HL-60/S4 treated with retinoic acid at 250 ng/mL for 4 days and 3 days (cell line): ENCODE measurements at regions not wholly inside any gene's neighbourhood (a gene's known extent, or its start where the extent isn't known, plus 50 kb on each side); places are given as distances from the start of the nearest gene placed in this dataset.
"Not testable (repeated sequence)": the region's sequence is repeated elsewhere in the genome, so short reads cannot be mapped to it uniquely, and the experiment has no call there.

Experiments used
- in situ Hi-C: fragments of 300-500 bp; cut with MboI; formaldehyde crosslinking; loops from 2 replicates; pipeline ENCODE4 v1.7.0; 2022; ENCODE audit warnings: low sequenced_read_pairs

GRCh38 chr20:24418731-24419130 lies 50.7 kb upstream of the SYNDIG1 start:
- in situ Hi-C loops: no loop called here

GRCh38 chr20:24417485-24417884 lies 51.9 kb upstream of the SYNDIG1 start:
- in situ Hi-C loops: no loop called here

DNA sequence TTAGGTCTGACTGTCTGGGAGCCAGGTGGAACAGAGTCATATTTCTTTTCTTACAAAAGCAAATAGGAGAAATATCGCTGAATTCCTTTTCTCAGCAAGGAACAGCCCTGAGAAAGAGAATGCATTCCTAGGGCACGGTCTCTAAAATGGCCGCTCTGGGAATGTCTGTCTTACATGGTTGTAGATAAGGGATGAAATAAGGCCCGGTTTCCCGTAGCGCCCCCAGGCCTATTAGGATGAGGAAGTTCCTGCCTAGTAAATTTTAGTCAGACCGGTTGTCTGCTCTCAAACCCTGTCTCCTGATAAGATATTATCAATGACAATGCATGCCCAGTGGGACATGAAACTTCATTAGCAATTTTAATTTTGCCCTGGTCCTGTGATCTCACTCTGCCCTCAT lies 54.0 kb upstream of the SYNDIG1 start:
- in situ Hi-C loops: not testable (repeated sequence)

- in situ Hi-C loops: no loop called here
Observed at GRCh38 chr20:24411834-24412216, 57.6 kb upstream of the SYNDIG1 start.

DNA sequence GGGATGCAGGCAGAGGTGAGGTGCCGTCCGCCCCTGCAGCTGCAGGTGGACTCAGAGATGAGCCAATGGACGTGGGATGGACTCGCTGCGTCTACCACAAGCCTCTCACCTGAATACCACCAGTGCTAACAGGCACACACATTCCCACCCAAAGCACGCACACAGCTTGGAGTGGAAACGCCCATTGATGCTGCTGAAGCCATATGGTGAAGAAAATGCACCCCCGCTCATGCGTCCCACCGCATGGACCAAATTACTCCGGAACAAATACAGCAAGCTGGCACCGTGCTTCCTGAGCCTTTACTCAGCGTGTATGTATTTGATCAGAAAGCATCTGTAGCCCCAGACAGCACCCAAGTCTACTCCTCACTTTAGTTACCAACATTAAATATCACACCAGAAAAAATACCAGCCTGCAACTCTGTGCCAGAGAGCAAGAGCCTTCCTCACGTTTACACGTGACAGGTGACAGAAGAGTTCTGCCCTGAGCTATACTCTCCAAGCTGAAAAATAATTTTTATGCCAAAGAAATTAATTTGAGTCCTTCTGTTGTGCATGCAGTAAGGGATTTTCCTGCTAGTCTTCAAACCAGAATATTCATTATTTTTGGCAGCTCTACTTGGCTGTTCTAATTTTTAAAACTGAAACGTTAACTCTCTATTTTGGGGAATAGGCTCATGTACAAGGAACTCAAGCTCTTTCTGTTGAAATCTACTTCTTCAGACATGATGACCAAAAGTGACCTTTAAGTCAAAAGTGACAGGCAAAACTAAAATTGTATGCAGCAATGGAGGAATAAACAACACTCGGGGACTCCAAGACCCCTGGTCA lies 58.2 kb upstream of the SYNDIG1 start:
- in situ Hi-C loops: no loop called here

DNA sequence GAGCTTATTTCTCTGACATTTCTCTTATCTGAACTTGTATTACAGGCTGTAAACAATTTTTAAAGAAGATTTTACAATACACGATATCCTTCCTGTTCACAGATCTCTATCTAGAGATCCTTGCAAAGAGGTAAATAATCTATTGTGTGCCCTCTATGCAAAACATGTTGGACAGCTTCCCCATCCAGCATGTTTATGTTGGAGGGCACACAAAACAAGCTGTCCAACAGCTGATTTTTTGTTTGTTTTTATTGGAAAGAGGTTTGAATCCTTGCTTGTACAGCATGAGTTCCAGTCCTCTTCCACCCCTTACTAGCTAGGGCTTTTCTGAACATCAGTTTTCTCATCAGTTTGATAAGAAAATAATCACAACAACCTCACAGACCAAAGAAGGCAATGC lies 62.3 kb upstream of the SYNDIG1 start:
- in situ Hi-C loops: no loop called here

GRCh38 chr20:24406750-24407149 lies 62.7 kb upstream of the SYNDIG1 start:
- in situ Hi-C loops: no loop called here

DNA sequence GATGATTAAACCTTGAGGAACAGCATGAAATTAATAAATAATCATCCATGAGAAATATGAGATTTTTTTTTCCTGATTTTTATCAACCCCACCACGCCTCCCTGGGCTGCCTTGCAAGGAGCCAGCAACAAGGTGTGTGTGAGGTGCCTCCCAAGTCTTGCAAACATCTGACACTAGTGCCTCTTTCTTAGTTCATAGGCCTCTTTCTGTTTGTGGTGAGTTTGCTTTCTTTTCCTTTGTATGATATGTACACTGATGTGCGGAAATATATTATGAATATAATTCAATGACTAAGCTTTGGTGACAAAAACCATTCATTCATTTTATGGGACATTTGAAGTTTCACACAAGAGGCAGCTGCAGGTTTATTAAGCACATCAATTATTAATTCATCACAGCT lies 63.2 kb upstream of the SYNDIG1 start:
- in situ Hi-C loops: no loop called here

- in situ Hi-C loops: no loop called here
Observed at GRCh38 chr20:24405810-24406209, 63.6 kb upstream of the SYNDIG1 start.

GRCh38 chr20:24403406-24403805 lies 66.0 kb upstream of the SYNDIG1 start:
- in situ Hi-C loops: no loop called here

- in situ Hi-C loops: no loop called here
Observed at GRCh38 chr20:24402188-24402587, 67.2 kb upstream of the SYNDIG1 start.

DNA sequence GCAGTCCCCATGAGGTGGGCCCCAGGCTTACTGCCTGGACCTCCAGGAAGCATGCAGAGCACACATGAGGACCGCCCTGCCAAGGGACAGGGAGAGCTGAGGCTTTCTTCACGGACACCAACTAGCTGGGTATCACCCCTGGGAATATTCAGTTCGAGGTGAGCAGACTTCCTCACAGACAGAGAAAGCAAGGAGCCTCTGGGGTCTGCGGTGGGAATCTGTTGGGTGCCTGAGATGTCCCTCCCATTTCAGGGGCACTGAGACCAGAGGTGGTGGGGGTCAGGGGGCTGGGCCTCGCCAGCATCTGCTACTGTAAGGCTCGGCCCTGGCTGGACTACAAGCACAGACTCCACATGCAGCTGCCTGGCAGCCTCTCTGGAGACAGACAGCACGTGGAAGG lies 74.3 kb upstream of the SYNDIG1 start:
- in situ Hi-C loops: no loop called here

GRCh38 chr20:24393903-24394302 lies 75.5 kb upstream of the SYNDIG1 start:
- in situ Hi-C loops: no loop called here

DNA sequence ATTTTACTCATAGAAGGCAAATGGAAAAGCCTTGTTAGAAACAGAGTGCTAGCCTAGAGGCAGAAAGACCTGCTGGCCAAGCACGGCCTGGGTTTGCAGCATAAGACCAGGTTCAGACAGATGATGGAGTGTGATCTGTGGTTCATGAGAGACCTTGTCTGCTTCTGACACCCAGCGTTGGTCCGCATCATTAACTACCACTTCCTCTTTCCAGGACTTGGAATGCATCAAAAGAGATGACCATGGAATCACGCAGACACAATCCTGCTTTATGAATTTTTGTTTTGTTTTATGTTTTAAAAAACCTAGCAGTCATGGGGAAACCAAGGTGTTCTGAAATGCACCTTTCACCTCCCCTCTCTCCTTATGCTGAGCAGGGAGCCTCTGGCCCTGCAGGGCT lies 76.8 kb upstream of the SYNDIG1 start:
- in situ Hi-C loops: no loop called here

- in situ Hi-C loops: no loop called here
Observed at GRCh38 chr20:24389686-24390085, 79.7 kb upstream of the SYNDIG1 start.

DNA sequence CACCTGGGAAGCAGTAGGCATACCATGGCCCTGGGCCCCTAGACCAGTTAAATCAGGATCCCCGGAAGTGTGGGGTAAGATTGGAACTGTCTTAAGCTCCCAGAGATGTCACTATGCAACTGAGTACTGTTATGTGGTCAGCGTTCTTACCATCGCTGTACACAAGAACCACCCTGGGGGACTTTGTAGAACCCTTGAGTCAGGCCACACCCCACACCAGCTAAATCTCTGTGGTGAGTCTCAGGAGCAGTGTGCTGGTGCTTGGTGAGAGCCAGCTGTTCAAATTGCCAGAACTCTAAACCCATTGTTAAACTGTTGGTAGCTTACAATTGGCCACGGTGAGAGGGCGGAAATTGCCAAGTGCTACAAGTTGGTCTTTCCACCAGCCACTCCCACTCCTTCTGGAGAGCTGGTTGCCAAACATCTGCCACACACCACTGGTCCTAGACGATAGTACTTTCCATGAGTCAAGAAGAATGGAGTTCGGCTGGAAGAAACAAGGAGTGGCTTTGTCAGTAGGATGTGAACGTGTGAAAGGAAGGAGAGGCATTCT lies 80.5 kb upstream of the SYNDIG1 start:
- in situ Hi-C loops: no loop called here

DNA sequence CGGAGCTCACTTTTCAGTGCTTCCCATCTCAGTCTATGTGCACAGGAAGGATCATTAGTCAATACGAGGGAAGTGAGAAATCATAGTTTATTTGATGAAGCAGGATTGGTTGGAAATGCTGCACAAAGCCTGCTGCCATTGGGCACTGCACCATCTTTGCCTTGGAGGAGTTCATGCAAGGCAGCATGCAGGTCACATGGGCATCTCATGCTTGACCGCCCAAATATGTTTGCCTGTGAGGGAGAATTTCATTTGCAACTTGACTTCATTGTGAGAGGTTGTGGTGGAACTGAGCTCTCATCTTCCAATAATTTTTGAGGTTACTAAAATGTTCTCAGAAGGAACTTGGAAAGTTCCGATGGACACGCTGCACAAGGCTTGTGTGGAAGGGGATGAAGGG lies 83.9 kb upstream of the SYNDIG1 start:
- in situ Hi-C loops: no loop called here

GRCh38 chr20:24384865-24385264 lies 84.6 kb upstream of the SYNDIG1 start:
- in situ Hi-C loops: no loop called here

DNA sequence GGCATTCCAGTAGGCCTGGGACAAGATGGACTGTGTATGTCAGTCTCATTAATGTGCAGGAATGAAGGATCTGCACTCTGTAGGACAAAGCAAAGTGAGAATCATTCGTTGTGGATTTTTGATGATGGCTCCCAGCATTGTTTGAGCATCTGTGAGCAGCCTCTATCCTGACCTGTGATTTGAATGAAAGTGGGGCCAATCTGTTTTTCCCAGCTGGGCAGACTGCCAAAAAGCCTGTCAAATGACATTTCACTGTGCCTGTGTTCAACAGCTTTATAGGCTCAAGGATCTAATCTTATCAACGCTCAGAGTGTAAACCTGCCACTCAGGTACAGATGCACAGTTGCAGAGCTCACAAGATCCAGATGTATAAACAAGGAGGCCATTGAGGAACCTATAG lies 86.7 kb upstream of the SYNDIG1 start:
- in situ Hi-C loops: no loop called here

DNA sequence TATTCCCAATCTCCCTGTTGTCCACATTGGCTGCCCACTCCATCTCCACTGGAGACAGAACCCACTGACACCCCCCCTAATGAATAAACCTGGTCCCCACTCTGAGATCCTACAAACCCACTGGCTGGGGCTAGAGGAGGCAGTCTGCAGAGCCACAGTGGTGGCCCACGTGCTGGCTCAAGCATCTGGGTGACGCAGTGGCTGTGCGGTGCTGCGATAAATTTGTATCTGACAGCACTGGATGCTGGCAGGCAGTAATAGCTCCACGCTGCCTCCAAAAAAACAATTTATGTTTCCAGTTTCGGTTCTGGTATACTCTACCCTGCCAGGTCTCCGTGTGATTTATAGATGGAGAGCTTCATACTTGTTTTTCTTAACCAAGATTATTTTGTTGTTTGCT lies 87.1 kb upstream of the SYNDIG1 start:
- in situ Hi-C loops: no loop called here

DNA sequence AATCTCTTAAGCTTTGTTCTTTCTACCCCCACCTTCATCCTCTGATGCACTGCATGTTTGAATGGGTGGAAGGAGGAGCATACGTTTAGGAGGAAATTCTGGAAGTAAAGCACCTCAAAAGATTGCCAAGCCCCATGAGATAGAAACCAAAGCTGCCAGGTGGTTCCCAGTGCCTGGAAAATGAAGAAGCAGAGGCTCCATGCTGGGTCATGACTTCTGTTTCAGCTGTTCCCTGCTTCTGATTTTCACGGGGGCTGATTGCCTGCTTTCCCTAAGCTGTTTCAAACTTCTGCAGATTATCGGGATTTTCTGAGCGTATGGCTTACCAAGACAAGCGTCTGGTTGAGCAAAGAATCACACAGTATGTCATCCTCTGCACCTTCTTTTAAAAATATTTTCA lies 87.5 kb upstream of the SYNDIG1 start:
- in situ Hi-C loops: no loop called here

GRCh38 chr20:24379484-24379927 lies 89.9 kb upstream of the SYNDIG1 start:
- in situ Hi-C loops: no loop called here
